MM.1S (cell line): ENCODE measurements at regions not wholly inside any gene's neighbourhood (a gene's known extent, or its start where the extent isn't known, plus 50 kb on each side); places are given as distances from the start of the nearest gene placed in this dataset.

Experiments used
- DNase-seq: peaks from one replicate; pipeline ENCODE4 v3.0.0-alpha.2; 2015
- H2AFZ ChIP-seq: fragments of 300-600 bp; sonication (generic); 2 replicates; pipeline ENCODE4 v1.6.0; 2016; ENCODE audit warnings: antibody characterized with exemption, low read length
- H3F3A ChIP-seq: fragments of 300-600 bp; sonication (generic); 2 replicates; pipeline ENCODE4 v1.6.1; 2016; ENCODE audit warnings: mild to moderate bottlenecking, antibody characterized with exemption, low read length, moderate library complexity, mixed read lengths; ENCODE audit not compliant: insufficient read depth
- H3K27ac ChIP-seq: fragments of 300-600 bp; sonication (generic); 2 replicates; pipeline ENCODE4 v1.5.1; 2016; ENCODE audit warnings: mild to moderate bottlenecking, low read length
- H3K27me3 ChIP-seq: fragments of 300-600 bp; sonication (generic); replicated peaks from 2 replicates; pipeline ENCODE4 v1.6.0; 2016; ENCODE audit warnings: low read length; ENCODE audit not compliant: insufficient read depth
- H3K36me3 ChIP-seq: fragments of 300-600 bp; sonication (generic); replicated peaks from 2 replicates; pipeline ENCODE4 v1.6.1; 2016; ENCODE audit warnings: mild to moderate bottlenecking, low read length, mixed read lengths; ENCODE audit not compliant: insufficient read depth
- H3K4me1 ChIP-seq: fragments of 300-600 bp; sonication (generic); 2 replicates; pipeline ENCODE4 v1.6.1; 2016; ENCODE audit warnings: low read length, mixed read lengths
- H3K4me2 ChIP-seq: fragments of 300-600 bp; sonication (generic); 2 replicates; pipeline ENCODE4 v1.6.0; 2016; ENCODE audit warnings: low read depth, low read length
- H3K4me3 ChIP-seq: fragments of 300-600 bp; sonication (generic); 2 replicates; pipeline ENCODE4 v1.5.1; 2016; ENCODE audit warnings: low read length, mixed read lengths
- H3K79me2 ChIP-seq: fragments of 300-600 bp; sonication (generic); 2 replicates; pipeline ENCODE4 v1.6.1; 2016; ENCODE audit warnings: mixed run types, low read length, mixed read lengths
- H3K9ac ChIP-seq: fragments of 300-600 bp; sonication (generic); 2 replicates; pipeline ENCODE4 v1.6.1; 2016; ENCODE audit warnings: low read length, mixed read lengths
- H3K9me2 ChIP-seq: fragments of 300-600 bp; sonication (generic); replicated peaks from 2 replicates; pipeline ENCODE4 v1.6.1; 2016; ENCODE audit warnings: mild to moderate bottlenecking, low read length, mixed read lengths; ENCODE audit not compliant: insufficient read depth
- H3K9me3 ChIP-seq: fragments of 300-600 bp; sonication (generic); replicated peaks from 2 replicates; pipeline ENCODE4 v1.6.1; 2016; ENCODE audit warnings: mild to moderate bottlenecking, low read length, mixed read lengths; ENCODE audit not compliant: insufficient read depth
- H4K20me1 ChIP-seq: fragments of 300-600 bp; sonication (generic); 2 replicates; pipeline ENCODE4 v1.6.1; 2016; ENCODE audit warnings: mild to moderate bottlenecking, low read length, moderate library complexity, mixed read lengths; ENCODE audit not compliant: insufficient read depth
- EZH2 ChIP-seq: fragments of 300-600 bp; sonication (generic); optimal IDR thresholded peaks from 2 replicates; pipeline ENCODE3; 2017; ENCODE audit warnings: low read depth, mild to moderate bottlenecking, antibody characterized with exemption, low read length, mixed read lengths
- EZH2phosphoT487 ChIP-seq: fragments of 300-600 bp; sonication (generic); IDR thresholded peaks from 2 replicates; pipeline ENCODE4 v1.6.1; 2018; ENCODE audit warnings: antibody characterized with exemption, low read length
- TF ChIP-seq, protein P1 (sequence below): fragments of 300-600 bp; sonication (generic); IDR thresholded peaks from 2 replicates; pipeline ENCODE4 v1.5.1; 2016; ENCODE audit warnings: antibody characterized with exemption, low read length, mixed read lengths

DNA sequence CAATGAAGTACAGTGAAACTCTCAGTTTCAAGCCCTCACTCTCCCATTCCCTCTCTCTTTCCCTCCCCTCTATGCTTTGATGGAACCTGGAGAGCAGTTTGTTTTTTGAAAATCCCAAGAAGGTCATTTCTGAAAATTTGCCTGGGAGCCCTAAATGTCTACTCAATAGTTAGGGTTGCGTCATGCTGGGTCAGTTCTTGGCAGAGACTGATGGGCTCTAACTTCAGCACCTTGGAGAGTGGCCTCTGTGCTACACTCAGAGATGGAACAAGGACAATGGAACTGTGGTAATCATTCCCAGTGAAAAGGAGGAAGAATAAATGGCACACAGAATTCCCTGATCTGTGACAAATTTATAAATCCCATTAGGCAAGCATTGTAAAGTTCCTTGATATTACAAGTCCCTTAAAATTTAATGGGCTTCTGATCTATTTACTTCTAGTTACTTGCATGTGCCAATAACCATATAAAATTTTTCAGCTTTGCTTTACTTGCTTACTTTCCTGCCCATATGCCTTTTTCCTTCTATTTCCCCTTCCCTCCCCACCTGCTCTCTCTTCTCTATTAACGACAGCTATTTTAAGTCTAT lies 182.9 kb upstream of the KCND3 start:
- Histone ChIP-seq H3K79me2 (no peaks in the 10 kb centered on the region), H3K27me3 (no peaks in the 10 kb centered on the region), H3K4me1 (no peaks in the 10 kb centered on the region), H3K4me2 (no peak overlapping the region), H3K27ac (no peak overlapping the region), H2AFZ (no peak overlapping the region), H3K4me3 (no peak overlapping the region), H3K36me3 (no peaks in the 10 kb centered on the region), H3K9ac (no peak overlapping the region), H4K20me1 (no peaks in the 10 kb centered on the region), H3K9me3 (no peaks in the 10 kb centered on the region), H3K9me2 (no peaks in the 10 kb centered on the region), H3F3A (no peaks in the 10 kb centered on the region)
- DNase-seq: peak; percentile 8
- TF ChIP-seq EZH2 (no peak), EZH2phosphoT487 (no peak)
- TF ChIP-seq, protein P1, sequence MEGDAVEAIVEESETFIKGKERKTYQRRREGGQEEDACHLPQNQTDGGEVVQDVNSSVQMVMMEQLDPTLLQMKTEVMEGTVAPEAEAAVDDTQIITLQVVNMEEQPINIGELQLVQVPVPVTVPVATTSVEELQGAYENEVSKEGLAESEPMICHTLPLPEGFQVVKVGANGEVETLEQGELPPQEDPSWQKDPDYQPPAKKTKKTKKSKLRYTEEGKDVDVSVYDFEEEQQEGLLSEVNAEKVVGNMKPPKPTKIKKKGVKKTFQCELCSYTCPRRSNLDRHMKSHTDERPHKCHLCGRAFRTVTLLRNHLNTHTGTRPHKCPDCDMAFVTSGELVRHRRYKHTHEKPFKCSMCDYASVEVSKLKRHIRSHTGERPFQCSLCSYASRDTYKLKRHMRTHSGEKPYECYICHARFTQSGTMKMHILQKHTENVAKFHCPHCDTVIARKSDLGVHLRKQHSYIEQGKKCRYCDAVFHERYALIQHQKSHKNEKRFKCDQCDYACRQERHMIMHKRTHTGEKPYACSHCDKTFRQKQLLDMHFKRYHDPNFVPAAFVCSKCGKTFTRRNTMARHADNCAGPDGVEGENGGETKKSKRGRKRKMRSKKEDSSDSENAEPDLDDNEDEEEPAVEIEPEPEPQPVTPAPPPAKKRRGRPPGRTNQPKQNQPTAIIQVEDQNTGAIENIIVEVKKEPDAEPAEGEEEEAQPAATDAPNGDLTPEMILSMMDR: no peak

- no peak for DNase-seq
- H3F3A ChIP-seq: no peaks in the 10 kb centered on the region
- no peak overlapping the region for H3K4me2 ChIP-seq
- H3K9me2 ChIP-seq: no peaks in the 10 kb centered on the region
- no peaks in the 10 kb centered on the region for H3K79me2 ChIP-seq
- no peak overlapping the region for H3K9ac ChIP-seq
- no peak overlapping the region for H2AFZ ChIP-seq
- no peaks in the 10 kb centered on the region for H3K27me3 ChIP-seq
- TF ChIP-seq EZH2phosphoT487: no peak
- TF ChIP-seq, protein P1: no peak
- no peak for TF ChIP-seq EZH2
- H3K9me3 ChIP-seq: no peaks in the 10 kb centered on the region
- no peak overlapping the region for H3K27ac ChIP-seq
- no peaks in the 10 kb centered on the region for H4K20me1 ChIP-seq
- no peaks in the 10 kb centered on the region for H3K36me3 ChIP-seq
- no peaks in the 10 kb centered on the region for H3K4me1 ChIP-seq
- H3K4me3 ChIP-seq: no peak overlapping the region
Measured at GRCh38 chr1:112177314-112177713, 187.8 kb upstream of the KCND3 start.

GRCh38 chr1:112188611-112189010 lies 199.1 kb upstream of the KCND3 start:
- H3K9me3 ChIP-seq: no peaks in the 10 kb centered on the region
- no peak overlapping the region for H2AFZ ChIP-seq
- TF ChIP-seq EZH2phosphoT487 (no peak), EZH2 (no peak)
- TF ChIP-seq, protein P1: no peak
- DNase-seq: no peak
- no peak overlapping the region for H3K27ac ChIP-seq
- no peak overlapping the region for H3K9ac ChIP-seq
- no peaks in the 10 kb centered on the region for H3K36me3 ChIP-seq
- H3K9me2 ChIP-seq: no peaks in the 10 kb centered on the region
- H3K27me3 ChIP-seq: no peaks in the 10 kb centered on the region
- H4K20me1 ChIP-seq: no peaks in the 10 kb centered on the region
- H3K4me1 ChIP-seq: no peaks in the 10 kb centered on the region
- H3F3A ChIP-seq: no peaks in the 10 kb centered on the region
- H3K79me2 ChIP-seq: no peaks in the 10 kb centered on the region
- H3K4me3 ChIP-seq: no peak overlapping the region
- H3K4me2 ChIP-seq: no peak overlapping the region
